ENCODE measurements at regions not wholly inside any gene's neighbourhood (a gene's known extent, or its start where the extent isn't known, plus 50 kb on each side); places are given as distances from the start of the nearest gene placed in this dataset.

- no peak for TF ChIP-seq CTCF (IDR thresholded peaks at IDR 0.05)
- Histone ChIP-seq H2AFZ (no peak overlapping the region), H3K27me3 (ENCODE audit: control insufficient read depth, insufficient read depth, low read length) (no peaks in the 10 kb centered on the region), H3K36me3 (ENCODE audit: control insufficient read depth, insufficient read depth, low read length) (no peaks in the 10 kb centered on the region), H3K4me2 (ENCODE audit: low read length) (no peak overlapping the region), H3K4me3 (ENCODE audit: low read depth, low read length) (no peak overlapping the region), H3K27ac (no peak overlapping the region), H3K79me2 (no peaks in the 10 kb centered on the region), H3K9me3 (ENCODE audit: control insufficient read depth, low read length) (no peaks in the 10 kb centered on the region), H3K4me1 (no peaks in the 10 kb centered on the region), H3K9ac (no peak overlapping the region)
Observed at GRCh38 chrX:137483554-137483953, 82.4 kb upstream of the ZIC3 start.

GRCh38 chrX:137482136-137482535 lies 83.8 kb upstream of the ZIC3 start:
- Histone ChIP-seq H3K27me3 (ENCODE audit: control insufficient read depth, insufficient read depth, low read length) (no peaks in the 10 kb centered on the region), H3K36me3 (ENCODE audit: control insufficient read depth, insufficient read depth, low read length) (no peaks in the 10 kb centered on the region), H3K79me2 (no peaks in the 10 kb centered on the region), H3K4me3 (ENCODE audit: low read depth, low read length) (no peak overlapping the region), H3K9ac (no peak overlapping the region), H2AFZ (no peak overlapping the region), H3K4me2 (ENCODE audit: low read length) (no peak overlapping the region), H3K27ac (no peak overlapping the region), H3K4me1 (no peaks in the 10 kb centered on the region), H3K9me3 (ENCODE audit: control insufficient read depth, low read length) (no peaks in the 10 kb centered on the region)
- TF ChIP-seq CTCF (IDR thresholded peaks at IDR 0.05): no peak

GRCh38 chrX:137479386-137479785 lies 86.5 kb upstream of the ZIC3 start:
- Histone ChIP-seq H3K27me3 (ENCODE audit: control insufficient read depth, insufficient read depth, low read length) (no peaks in the 10 kb centered on the region), H3K9ac (no peak overlapping the region), H3K9me3 (ENCODE audit: control insufficient read depth, low read length) (no peaks in the 10 kb centered on the region), H3K4me2 (ENCODE audit: low read length) (no peak overlapping the region), H3K79me2 (no peaks in the 10 kb centered on the region), H3K36me3 (ENCODE audit: control insufficient read depth, insufficient read depth, low read length) (no peaks in the 10 kb centered on the region), H3K27ac (no peak overlapping the region), H2AFZ (no peak overlapping the region), H3K4me1 (no peaks in the 10 kb centered on the region), H3K4me3 (ENCODE audit: low read depth, low read length) (no peak overlapping the region)
- TF ChIP-seq CTCF (IDR thresholded peaks at IDR 0.05): no peak

GRCh38 chrX:137441711-137442110 lies 124.2 kb upstream of the ZIC3 start:
- Histone ChIP-seq H3K36me3 (ENCODE audit: control insufficient read depth, insufficient read depth, low read length) (no peaks in the 10 kb centered on the region), H3K27me3 (ENCODE audit: control insufficient read depth, insufficient read depth, low read length) (no peaks in the 10 kb centered on the region), H3K79me2 (no peaks in the 10 kb centered on the region), H3K27ac (no peak overlapping the region), H2AFZ (no peak overlapping the region), H3K4me1 (no peaks in the 10 kb centered on the region), H3K9me3 (ENCODE audit: control insufficient read depth, low read length) (no peaks in the 10 kb centered on the region), H3K4me2 (ENCODE audit: low read length) (no peak overlapping the region), H3K9ac (no peak overlapping the region), H3K4me3 (ENCODE audit: low read depth, low read length) (no peak overlapping the region)
- TF ChIP-seq CTCF (IDR thresholded peaks at IDR 0.05): no peak

- no peak overlapping the region for H2AFZ ChIP-seq
- no peaks in the 10 kb centered on the region for H3K9me3 ChIP-seq (ENCODE audit: control insufficient read depth, low read length)
- no peaks in the 10 kb centered on the region for H3K27me3 ChIP-seq (ENCODE audit: control insufficient read depth, insufficient read depth, low read length)
Observed at GRCh38 chrX:137432609-137433008, 133.3 kb upstream of the ZIC3 start.

More at GRCh38 chrX:137432609-137433008, 133.3 kb upstream of the ZIC3 start:
- H3K36me3 ChIP-seq (ENCODE audit: control insufficient read depth, insufficient read depth, low read length): no peaks in the 10 kb centered on the region
- H3K9ac ChIP-seq: no peak overlapping the region
- H3K4me1 ChIP-seq: no peaks in the 10 kb centered on the region
- H3K27ac ChIP-seq: no peak overlapping the region
- H3K4me2 ChIP-seq (ENCODE audit: low read length): no peak overlapping the region
- H3K4me3 ChIP-seq (ENCODE audit: low read depth, low read length): no peak overlapping the region
- no peak for TF ChIP-seq CTCF (IDR thresholded peaks at IDR 0.05)
- no peaks in the 10 kb centered on the region for H3K79me2 ChIP-seq
